ENCODE measurements at regions not wholly inside any gene's neighbourhood (a gene's known extent, or its start where the extent isn't known, plus 50 kb on each side); places are given as distances from the start of the nearest gene placed in this dataset.

GRCh38 chr13:38044067-38044466 lies 174.5 kb upstream of the TRPC4 start (continued):
- TF ChIP-seq PATZ1 (CRISPR knock-in tag; IDR thresholded peaks at IDR 0.05; ENCODE audit: borderline replicate concordance) (no peak), ISL1 (CRISPR knock-in tag; IDR thresholded peaks at IDR 0.05) (no peak), PPARA (CRISPR knock-in tag; IDR thresholded peaks at IDR 0.05; ENCODE audit: borderline replicate concordance) (no peak), SNAI2 (CRISPR knock-in tag; IDR thresholded peaks at IDR 0.05) (no peak), TSHZ2 (CRISPR knock-in tag; IDR thresholded peaks at IDR 0.05) (no peak), ZFP3 (CRISPR knock-in tag; IDR thresholded peaks at IDR 0.05) (no peak)

- ATAC-seq, result no peak
- TF ChIP-seq GLIS3 (CRISPR knock-in tag; IDR thresholded peaks at IDR 0.05) (no peak), PATZ1 (CRISPR knock-in tag; IDR thresholded peaks at IDR 0.05; ENCODE audit: borderline replicate concordance) (no peak), PPARA (CRISPR knock-in tag; IDR thresholded peaks at IDR 0.05; ENCODE audit: borderline replicate concordance) (no peak), SNAI2 (CRISPR knock-in tag; IDR thresholded peaks at IDR 0.05) (no peak), ESRRG (CRISPR knock-in tag; IDR thresholded peaks at IDR 0.05) (no peak), TSHZ2 (CRISPR knock-in tag; IDR thresholded peaks at IDR 0.05) (no peak), POU6F1 (CRISPR knock-in tag; IDR thresholded peaks at IDR 0.05; ENCODE audit: borderline replicate concordance, low read depth) (no peak), BACH2 (CRISPR knock-in tag; IDR thresholded peaks at IDR 0.05; ENCODE audit: borderline replicate concordance) (no peak), ISL1 (CRISPR knock-in tag; IDR thresholded peaks at IDR 0.05) (no peak), ARNTL (CRISPR knock-in tag; IDR thresholded peaks at IDR 0.05; ENCODE audit: borderline replicate concordance, low read depth) (no peak), CSDC2 (CRISPR knock-in tag; IDR thresholded peaks at IDR 0.05) (no peak), ZNF8 (CRISPR knock-in tag; IDR thresholded peaks at IDR 0.05) (no peak)
Measured at GRCh38 chr13:38042771-38043170, 173.2 kb upstream of the TRPC4 start.

GRCh38 chr13:38024431-38024830 lies 154.9 kb upstream of the TRPC4 start:
- ATAC-seq, result no peak
- TF ChIP-seq TSHZ2 (CRISPR knock-in tag; IDR thresholded peaks at IDR 0.05), result no peak
- no peak for TF ChIP-seq ZNF70 (CRISPR knock-in tag; IDR thresholded peaks at IDR 0.05)
- no peak for TF ChIP-seq CSRNP3 (CRISPR knock-in tag; IDR thresholded peaks at IDR 0.05)
- no peak for TF ChIP-seq ZC3H10 (CRISPR knock-in tag; IDR thresholded peaks at IDR 0.05)
- TF ChIP-seq ARNTL (CRISPR knock-in tag; IDR thresholded peaks at IDR 0.05; ENCODE audit: borderline replicate concordance, low read depth), result no peak
- no peak for TF ChIP-seq ZFP30 (CRISPR knock-in tag; IDR thresholded peaks at IDR 0.05)
- TF ChIP-seq CREB5 (CRISPR knock-in tag; IDR thresholded peaks at IDR 0.05; ENCODE audit: low read depth), result no peak
- TF ChIP-seq BACH2 (CRISPR knock-in tag; IDR thresholded peaks at IDR 0.05; ENCODE audit: borderline replicate concordance), result no peak
- no peak for TF ChIP-seq PPARA (CRISPR knock-in tag; IDR thresholded peaks at IDR 0.05; ENCODE audit: borderline replicate concordance)
- TF ChIP-seq TCF4 (CRISPR knock-in tag; IDR thresholded peaks at IDR 0.05; ENCODE audit: borderline replicate concordance), result no peak
- no peak for TF ChIP-seq GLIS3 (CRISPR knock-in tag; IDR thresholded peaks at IDR 0.05)
